DOHH2 (cell line): ENCODE measurements at regions not wholly inside any gene's neighbourhood (a gene's known extent, or its start where the extent isn't known, plus 50 kb on each side); places are given as distances from the start of the nearest gene placed in this dataset.

Experiments
- H3F3A ChIP-seq: fragments of 200-600 bp; sonication (generic), shearing (Covaris generic); 2 replicates; pipeline ENCODE4 v1.6.0; 2016; ENCODE audit warnings: antibody characterized with exemption, mild to moderate bottlenecking; ENCODE audit not compliant: control insufficient read depth, insufficient read depth
- H3K27ac ChIP-seq: fragments of 200-600 bp; sonication (generic); 2 replicates; pipeline ENCODE4 v1.5.1; 2014; ENCODE audit warnings: low read depth, mild to moderate bottlenecking, low read length, moderate library complexity
- H3K27me3 ChIP-seq: fragments of 200-600 bp; sonication (generic); 2 replicates; pipeline ENCODE4 v1.6.1; 2014; ENCODE audit warnings: mild to moderate bottlenecking, low read length, mixed read lengths; ENCODE audit not compliant: control insufficient read depth
- H3K36me3 ChIP-seq: fragments of 200-600 bp; sonication (generic); 2 replicates; pipeline ENCODE4 v1.6.1; 2014; ENCODE audit warnings: mild to moderate bottlenecking, low read length, moderate library complexity, mixed read lengths; ENCODE audit not compliant: control insufficient read depth
- H3K4me1 ChIP-seq: fragments of 200-600 bp; sonication (generic); 2 replicates; pipeline ENCODE4 v1.6.1; 2014; ENCODE audit warnings: mild to moderate bottlenecking, low read length, mixed read lengths; ENCODE audit not compliant: control insufficient read depth
- H3K4me2 ChIP-seq: fragments of 200-600 bp; sonication (generic); 2 replicates; pipeline ENCODE4 v1.6.0; 2014; ENCODE audit warnings: mild to moderate bottlenecking, low read length, moderate library complexity
- H3K4me3 ChIP-seq: fragments of 200-600 bp; sonication (generic); 2 replicates; pipeline ENCODE4 v1.5.1; 2014; ENCODE audit warnings: mild to moderate bottlenecking, low read length, mixed read lengths
- H3K79me2 ChIP-seq: fragments of 200-600 bp; sonication (generic); 2 replicates; pipeline ENCODE4 v1.6.1; 2014; ENCODE audit warnings: mild to moderate bottlenecking, low read length, mixed read lengths; ENCODE audit not compliant: control insufficient read depth
- H3K9me2 ChIP-seq: fragments of 200-600 bp; sonication (generic); replicated peaks from 2 replicates; pipeline ENCODE4 v1.6.1; 2014; ENCODE audit warnings: mild to moderate bottlenecking, low read length, mixed read lengths; ENCODE audit not compliant: control insufficient read depth
- H3K9me3 ChIP-seq: fragments of 200-600 bp; sonication (generic); 2 replicates; pipeline ENCODE4 v1.6.1; 2014; ENCODE audit warnings: antibody characterized with exemption, low read length, mixed read lengths; ENCODE audit not compliant: control insufficient read depth, insufficient read depth
- H4K20me1 ChIP-seq: fragments of 200-600 bp; sonication (generic); 2 replicates; pipeline ENCODE4 v1.6.0; 2014; ENCODE audit warnings: low read depth, mild to moderate bottlenecking, antibody characterized with exemption, low read length, moderate library complexity; ENCODE audit not compliant: control insufficient read depth, insufficient read depth
- CTCF ChIP-seq: fragments of 200-600 bp; sonication (generic); IDR thresholded peaks from one replicate; pipeline ENCODE4 v1.5.1; 2014; ENCODE audit warnings: antibody characterized with exemption, mild to moderate bottlenecking, low read depth, low read length; ENCODE audit not compliant: poor library complexity, severe bottlenecking
- EZH2phosphoT487 ChIP-seq: fragments of 200-600 bp; sonication (generic); IDR thresholded peaks from 2 replicates; pipeline ENCODE4 v1.6.1; 2017; ENCODE audit warnings: borderline replicate concordance, mild to moderate bottlenecking, antibody characterized with exemption, low read length, moderate library complexity, mixed read lengths

- H4K20me1 ChIP-seq = no peaks in the 10 kb centered on the region
- H3K79me2 ChIP-seq = no peaks in the 10 kb centered on the region
- no peak overlapping the region for H3K4me3 ChIP-seq
- TF ChIP-seq CTCF (no peak), EZH2phosphoT487 (no peak)
- no peaks in the 10 kb centered on the region for H3K36me3 ChIP-seq
- H3F3A ChIP-seq = no peaks in the 10 kb centered on the region
- no peak overlapping the region for H3K27ac ChIP-seq
- H3K27me3 ChIP-seq = 0 out of 2 replicates have a peak, but pooled peaks cover 4% of the 10 kb centered on the region
- peaks cover 6% of the 10 kb centered on the region for H3K9me3 ChIP-seq
- H3K4me1 ChIP-seq = no peaks in the 10 kb centered on the region
- H3K4me2 ChIP-seq = no peak overlapping the region
- H3K9me2 ChIP-seq = no peaks in the 10 kb centered on the region
Observed at GRCh38 chr20:52914870-52915269, 57.3 kb upstream of the TSHZ2 start.

- no peaks in the 10 kb centered on the region for H3F3A ChIP-seq
- H3K27ac ChIP-seq = no peak overlapping the region
- no peak overlapping the region for H3K4me3 ChIP-seq
- peaks cover 6% of the 10 kb centered on the region for H3K9me3 ChIP-seq
- H3K4me1 ChIP-seq = no peaks in the 10 kb centered on the region
- TF ChIP-seq CTCF (no peak), EZH2phosphoT487 (no peak)
- 0 out of 2 replicates have a peak, but pooled peaks cover 4% of the 10 kb centered on the region for H3K27me3 ChIP-seq
- H4K20me1 ChIP-seq = no peaks in the 10 kb centered on the region
- H3K4me2 ChIP-seq = no peak overlapping the region
- H3K79me2 ChIP-seq = no peaks in the 10 kb centered on the region
- no peaks in the 10 kb centered on the region for H3K36me3 ChIP-seq
- no peaks in the 10 kb centered on the region for H3K9me2 ChIP-seq
Observed at GRCh38 chr20:52913650-52914387, 58.3 kb upstream of the TSHZ2 start.

- no peak overlapping the region for H3K4me3 ChIP-seq
- H3K36me3 ChIP-seq = no peaks in the 10 kb centered on the region
- TF ChIP-seq EZH2phosphoT487 (no peak), CTCF (no peak)
- H3K79me2 ChIP-seq = no peaks in the 10 kb centered on the region
- no peaks in the 10 kb centered on the region for H3K9me2 ChIP-seq
- no peaks in the 10 kb centered on the region for H3F3A ChIP-seq
- H4K20me1 ChIP-seq = no peaks in the 10 kb centered on the region
- no peak overlapping the region for H3K27ac ChIP-seq
- H3K27me3 ChIP-seq = no peaks in the 10 kb centered on the region; the same call in 1 of the 2 replicates
- H3K9me3 ChIP-seq = no peaks in the 10 kb centered on the region
- H3K4me2 ChIP-seq = no peak overlapping the region
- no peaks in the 10 kb centered on the region for H3K4me1 ChIP-seq
Observed at GRCh38 chr20:52905241-52905994, 66.7 kb upstream of the TSHZ2 start.
